DND-41 (cell line): ENCODE measurements at regions not wholly inside any gene's neighbourhood (a gene's known extent, or its start where the extent isn't known, plus 50 kb on each side); places are given as distances from the start of the nearest gene placed in this dataset.

Experiments used
- ATAC-seq: fragments of 200-7000 bp; cut with Tn5 transposase; 3 replicates; pipeline ENCODE4 v1.9.1; 2021; ENCODE audit warnings: low read depth; ENCODE audit not compliant: insufficient read depth
- DNase-seq: peaks from one replicate; pipeline ENCODE4 v3.0.0-alpha.2; 2020
- H2AFZ ChIP-seq: 2 replicates; pipeline ENCODE4 v1.6.0; 2012; ENCODE audit warnings: low read depth, low read length
- H3K27ac ChIP-seq: 2 replicates; pipeline ENCODE4 v1.5.1; 2012; ENCODE audit warnings: low read length, inconsistent platforms
- H3K27me3 ChIP-seq: fragments of 200-600 bp; sonication (generic); 2 replicates; pipeline ENCODE4 v1.6.0; 2012; ENCODE audit warnings: low read length, mild to moderate bottlenecking, inconsistent platforms; ENCODE audit not compliant: insufficient read depth, poor library complexity
- H3K36me3 ChIP-seq: 2 replicates; pipeline ENCODE4 v1.5.1; 2012; ENCODE audit warnings: low read length, inconsistent platforms; ENCODE audit not compliant: insufficient read depth
- H3K4me1 ChIP-seq: 2 replicates; pipeline ENCODE4 v1.5.1; 2012; ENCODE audit warnings: mild to moderate bottlenecking, low read length; ENCODE audit not compliant: insufficient read depth
- H3K4me2 ChIP-seq: 2 replicates; pipeline ENCODE4 v1.6.0; 2012; ENCODE audit warnings: mild to moderate bottlenecking, moderate library complexity, low read length, inconsistent platforms; ENCODE audit not compliant: insufficient read depth
- H3K4me3 ChIP-seq, 2 experiments: fragments of 200-600 bp in 1 of 2; shearing (Covaris generic) in 1 of 2; 2 replicates each; pipeline ENCODE4 v1.5.1; 2012 to 2016; ENCODE audit warnings: inconsistent platforms in 2 of 2, low read length in 2 of 2, mild to moderate bottlenecking in 2 of 2, low read depth in 1 of 2, moderate library complexity in 1 of 2
- H3K79me2 ChIP-seq: 2 replicates; pipeline ENCODE4 v1.6.0; 2012; ENCODE audit warnings: low read length, inconsistent platforms; ENCODE audit not compliant: insufficient read depth
- H3K9ac ChIP-seq: 2 replicates; pipeline ENCODE4 v1.6.0; 2012; ENCODE audit warnings: low read depth, mild to moderate bottlenecking, inconsistent platforms, low read length, moderate library complexity
- H3K9me3 ChIP-seq: 2 replicates; pipeline ENCODE4 v1.5.1; 2012; ENCODE audit warnings: low read length, moderate library complexity, mild to moderate bottlenecking, inconsistent platforms; ENCODE audit not compliant: insufficient read depth, severe bottlenecking
- H4K20me1 ChIP-seq: 2 replicates; pipeline ENCODE4 v1.6.0; 2012; ENCODE audit warnings: low read length; ENCODE audit not compliant: insufficient read depth
- CTCF ChIP-seq: IDR thresholded peaks from 2 replicates; pipeline ENCODE4 v1.5.1; 2012; ENCODE audit warnings: borderline replicate concordance, low read length, moderate library complexity, mild to moderate bottlenecking; ENCODE audit not compliant: poor library complexity, severe bottlenecking; ENCODE audit errors: extremely low read depth
- EZH2 ChIP-seq: IDR thresholded peaks from 3 replicates; pipeline ENCODE4 v1.6.1; 2012; ENCODE audit warnings: borderline replicate concordance, low read depth, mild to moderate bottlenecking, moderate library complexity, low read length, inconsistent platforms; ENCODE audit not compliant: severe bottlenecking

- Histone ChIP-seq H4K20me1 (no peaks in the 10 kb centered on the region), H3K4me3 (no peak overlapping the region), H3K27me3 (no peaks in the 10 kb centered on the region), H3K9me3 (no peaks in the 10 kb centered on the region), H3K4me1 (peaks cover 58% of the 10 kb centered on the region), H3K9ac (no peak overlapping the region), H3K36me3 (no peaks in the 10 kb centered on the region), H3K4me2 (no peak overlapping the region), H2AFZ (no peak overlapping the region), H3K79me2 (no peaks in the 10 kb centered on the region), H3K27ac (no peak overlapping the region)
- DNase-seq (no peak), ATAC-seq (no peak)
- TF ChIP-seq CTCF (no peak), EZH2 (no peak)
Observed at GRCh38 chr11:35083431-35084238, 55.3 kb upstream of the CD44 start.

- Histone ChIP-seq H3K4me1 (peaks cover 45% of the 10 kb centered on the region), H3K27me3 (no peaks in the 10 kb centered on the region), H3K9me3 (no peaks in the 10 kb centered on the region), H3K4me3 (no peak overlapping the region), H4K20me1 (no peaks in the 10 kb centered on the region), H3K36me3 (no peaks in the 10 kb centered on the region), H3K9ac (no peak overlapping the region), H3K4me2 (no peak overlapping the region), H2AFZ (no peak overlapping the region), H3K27ac (no peak overlapping the region), H3K79me2 (no peaks in the 10 kb centered on the region)
- TF ChIP-seq EZH2: no peak
- no peak for TF ChIP-seq CTCF
- no peak for DNase-seq
- no peak for ATAC-seq
Observed at GRCh38 chr11:35084817-35085440, 54.0 kb upstream of the CD44 start.

GRCh38 chr11:35085531-35086165, 53.3 kb upstream of the CD44 start:
- no peak for TF ChIP-seq CTCF
- no peak for TF ChIP-seq EZH2

More at GRCh38 chr11:35085531-35086165, 53.3 kb upstream of the CD44 start:
- Histone ChIP-seq H2AFZ (no peak overlapping the region), H3K4me3 (no peak overlapping the region), H3K4me1 (peaks cover 39% of the 10 kb centered on the region), H3K36me3 (no peaks in the 10 kb centered on the region), H3K79me2 (no peaks in the 10 kb centered on the region), H3K27me3 (no peaks in the 10 kb centered on the region), H3K9me3 (no peaks in the 10 kb centered on the region), H3K27ac (no peak overlapping the region), H4K20me1 (no peaks in the 10 kb centered on the region), H3K9ac (no peak overlapping the region), H3K4me2 (no peak overlapping the region)
- DNase-seq (no peak), ATAC-seq (no peak)
